ENCODE measurements at regions not wholly inside any gene's neighbourhood (a gene's known extent, or its start where the extent isn't known, plus 50 kb on each side); places are given as distances from the start of the nearest gene placed in this dataset.
"Not testable (repeated sequence)": the region's sequence is repeated elsewhere in the genome, so short reads cannot be mapped to it uniquely, and the experiment has no call there.

GRCh38 chr11:13782390-13783075 is 114.1 kb downstream of the FAR1 start:
- no peak overlapping the region for H3K4me3 ChIP-seq (ENCODE audit: low read length)
- TF ChIP-seq CTCF (IDR thresholded peaks at IDR 0.05; ENCODE audit: insufficient read depth, low read depth, low read length, missing control alignments) = no peak
- DNase-seq (ENCODE audit: low read depth) = no peak

- DNase-seq (ENCODE audit: low read depth) = no peak
Observed at GRCh38 chr11:13784441-13784840, 116.0 kb downstream of the FAR1 start.

GRCh38 chr11:13784855-13785254 is 116.4 kb downstream of the FAR1 start:
- H3K4me3 ChIP-seq (ENCODE audit: low read length) = no peak overlapping the region
- no peak for TF ChIP-seq CTCF (IDR thresholded peaks at IDR 0.05; ENCODE audit: insufficient read depth, low read depth, low read length, missing control alignments)

More at GRCh38 chr11:13784441-13784840, 116.0 kb downstream of the FAR1 start:
- TF ChIP-seq CTCF (IDR thresholded peaks at IDR 0.05; ENCODE audit: insufficient read depth, low read depth, low read length, missing control alignments) = no peak
- H3K4me3 ChIP-seq (ENCODE audit: low read length) = no peak overlapping the region

GRCh38 chr11:13786688-13787087 is 118.2 kb downstream of the FAR1 start:
- no peak for DNase-seq (ENCODE audit: low read depth)
- no peak for TF ChIP-seq CTCF (IDR thresholded peaks at IDR 0.05; ENCODE audit: insufficient read depth, low read depth, low read length, missing control alignments)
- H3K4me3 ChIP-seq (ENCODE audit: low read length) = no peak overlapping the region

More at GRCh38 chr11:13784855-13785254, 116.4 kb downstream of the FAR1 start:
- DNase-seq (ENCODE audit: low read depth) = no peak

- not testable (repeated sequence) for H3K4me3 ChIP-seq (ENCODE audit: low read length); DNase-seq (ENCODE audit: low read depth)
Observed at GRCh38 chr11:13797616-13798015, 129.1 kb downstream of the FAR1 start.

- H3K4me3 ChIP-seq (ENCODE audit: low read length) = no peak overlapping the region
- no peak for TF ChIP-seq CTCF (IDR thresholded peaks at IDR 0.05; ENCODE audit: insufficient read depth, low read depth, low read length, missing control alignments)
- DNase-seq (ENCODE audit: low read depth) = no peak
Observed at GRCh38 chr11:13800901-13801300, 132.4 kb downstream of the FAR1 start.

GRCh38 chr11:13818325-13818724 is 144.2 kb upstream of the SPON1 start:
- no peak for DNase-seq (ENCODE audit: low read depth)
- no peak for TF ChIP-seq CTCF (IDR thresholded peaks at IDR 0.05; ENCODE audit: insufficient read depth, low read depth, low read length, missing control alignments)
- no peak overlapping the region for H3K4me3 ChIP-seq (ENCODE audit: low read length)
